HG02938 (cell line): ENCODE measurements at regions not wholly inside any gene's neighbourhood (a gene's known extent, or its start where the extent isn't known, plus 50 kb on each side); places are given as distances from the start of the nearest gene placed in this dataset.
"Not testable (repeated sequence)": the region's sequence is repeated elsewhere in the genome, so short reads cannot be mapped to it uniquely, and the experiment has no call there.

Experiments used
- ATAC-seq: cut with Tn5 transposase; IDR thresholded peaks from one replicate; pipeline ENCODE4 v1.9.1; 2021; ENCODE audit warnings: mild to moderate bottlenecking, moderate library complexity; ENCODE audit not compliant: unreplicated experiment

DNA sequence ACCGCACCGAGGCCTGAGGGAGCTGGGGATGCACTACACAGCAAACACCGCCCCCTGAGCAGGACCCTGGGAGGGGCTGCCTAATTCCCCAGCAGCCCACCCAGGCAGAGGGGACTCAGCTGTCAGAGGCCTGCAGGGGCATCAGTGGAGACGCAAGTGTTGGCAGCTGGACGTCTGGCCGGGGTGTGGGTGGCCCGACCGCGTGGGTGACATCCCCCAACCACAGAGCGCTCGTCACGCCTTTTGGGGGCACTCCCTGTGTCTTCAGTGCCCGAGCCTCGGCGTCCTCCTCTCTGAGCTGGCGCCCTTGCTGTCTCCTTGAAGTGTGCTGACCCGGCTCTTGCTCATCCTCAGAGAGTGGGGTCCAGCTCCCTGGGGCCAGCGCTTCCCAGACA is 150.2 kb downstream of the BRD1 start:
- ATAC-seq, result no peak

DNA sequence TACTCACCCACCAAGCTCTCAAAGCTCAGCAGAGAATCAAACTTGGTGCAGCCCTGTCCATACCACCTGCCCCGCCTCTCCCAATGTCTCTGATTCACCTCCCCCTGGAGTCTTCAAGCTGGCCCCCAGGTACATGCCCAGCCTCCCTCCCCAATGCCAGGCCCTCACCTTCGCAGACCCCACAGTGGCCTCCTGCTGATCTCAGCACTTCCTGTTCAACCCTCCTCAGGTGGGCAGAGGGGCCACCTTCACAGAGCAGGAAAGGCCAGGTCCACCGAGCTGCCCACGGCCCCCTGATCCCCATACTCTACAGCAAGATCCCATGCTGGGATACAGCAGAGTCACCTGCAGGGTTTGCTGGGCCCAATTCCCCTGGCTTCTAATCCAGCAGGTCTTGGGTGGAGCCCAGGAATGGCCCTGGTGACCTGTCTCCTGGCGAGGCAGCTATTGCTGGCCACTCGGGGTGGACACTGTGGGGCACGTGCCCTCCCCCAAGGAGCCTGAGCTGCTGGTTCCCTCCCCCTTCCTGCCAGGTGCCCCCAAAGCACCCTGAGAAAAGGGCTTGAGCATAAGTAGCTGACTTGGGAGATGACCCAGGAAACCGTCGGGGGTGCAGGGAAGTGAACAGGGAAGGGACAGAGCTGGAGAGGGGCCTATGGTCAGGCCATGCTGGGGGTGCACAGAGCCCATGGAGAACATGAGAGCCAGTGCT is 150.7 kb downstream of the BRD1 start:
- ATAC-seq, result no peak

DNA sequence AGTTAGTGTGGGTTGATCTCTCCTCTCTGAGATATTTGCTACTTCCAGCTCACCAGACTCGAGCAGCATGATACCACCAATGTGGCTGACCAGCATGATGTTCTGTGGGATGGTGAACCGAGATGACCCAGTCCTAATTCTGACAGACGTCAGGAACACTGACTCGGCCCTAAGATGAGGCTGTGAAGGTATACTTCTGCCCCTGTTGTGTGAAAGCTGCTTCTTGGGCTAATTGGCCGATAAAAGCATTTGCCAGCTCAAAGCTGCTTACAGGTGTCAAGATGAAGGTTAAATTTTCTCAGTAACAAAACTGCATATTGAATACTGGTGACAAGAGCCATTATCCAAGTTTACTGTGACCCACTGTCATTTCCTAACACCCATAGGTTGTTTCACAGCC is 151.4 kb downstream of the BRD1 start:
- no peak for ATAC-seq

DNA sequence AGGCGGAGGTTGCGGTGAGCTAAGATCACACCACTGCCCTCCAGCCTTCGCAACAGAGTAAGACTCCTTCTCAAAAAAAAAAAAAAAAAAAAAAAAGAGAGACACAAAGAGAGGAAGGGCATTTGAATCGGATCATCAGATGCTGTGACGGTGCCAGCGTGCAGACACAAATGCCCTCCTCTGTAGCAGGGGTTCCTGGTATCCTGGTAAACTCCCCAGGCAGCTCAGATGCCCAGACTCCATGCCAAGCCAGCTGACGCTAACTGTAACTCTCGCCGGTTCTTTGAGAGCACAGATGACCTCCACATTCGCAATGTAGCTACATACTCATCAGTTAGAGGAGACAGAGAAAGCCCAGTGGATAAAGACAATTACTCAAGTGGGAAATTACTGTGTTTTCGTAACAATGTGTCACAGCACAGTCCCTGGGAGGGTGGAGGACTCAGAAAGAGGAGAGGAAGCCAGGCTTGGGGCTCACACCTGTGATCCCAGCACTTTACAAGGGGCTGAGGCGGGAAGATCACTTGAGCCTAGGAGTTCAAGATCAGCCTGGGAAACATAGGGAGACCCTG is 153.1 kb downstream of the BRD1 start:
- no peak for ATAC-seq

DNA sequence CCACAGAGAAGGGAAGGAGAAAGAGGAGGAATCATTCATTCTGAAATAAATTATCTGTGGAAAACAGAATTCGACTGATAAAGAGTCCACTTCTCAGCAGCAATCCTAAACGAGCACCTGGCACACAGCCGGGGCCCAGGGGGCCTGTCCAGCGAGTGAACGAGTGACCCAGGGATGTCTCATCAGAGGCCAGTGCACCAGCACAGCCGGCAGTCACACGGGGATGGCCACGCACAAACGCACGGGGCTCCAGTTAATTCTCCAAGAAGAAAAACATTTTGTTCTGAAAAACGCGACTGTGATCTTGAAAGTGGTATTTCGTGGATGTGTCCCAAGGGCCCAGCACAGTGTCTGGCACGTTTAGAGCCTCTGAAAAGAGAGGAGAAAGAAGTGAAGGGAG is 154.6 kb downstream of the BRD1 start:
- no peak for ATAC-seq

DNA sequence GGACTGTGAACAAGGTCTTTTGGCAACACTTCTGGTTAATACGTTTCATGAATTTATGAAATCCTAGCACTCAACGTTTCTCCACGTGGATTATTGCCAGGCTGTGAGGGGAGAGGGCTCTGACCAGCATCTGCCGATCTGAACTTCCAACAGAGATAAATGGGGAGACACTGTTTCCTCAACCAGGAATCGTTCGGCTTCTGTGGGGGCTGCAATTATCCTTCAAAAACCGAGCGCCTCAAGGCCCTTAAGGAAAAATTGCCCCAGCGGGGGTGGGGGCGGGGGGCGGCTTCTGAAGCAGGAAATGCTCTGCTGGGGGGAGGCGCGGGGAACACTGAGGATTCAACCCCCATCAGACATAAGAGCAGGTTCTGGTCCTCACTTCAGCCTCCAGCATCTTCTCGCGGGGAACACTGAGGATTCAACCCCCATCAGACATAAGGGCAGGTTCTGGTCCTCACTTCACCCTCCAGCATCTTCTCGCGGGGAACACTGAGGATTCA is 155.6 kb downstream of the BRD1 start:
- ATAC-seq, result no peak

DNA sequence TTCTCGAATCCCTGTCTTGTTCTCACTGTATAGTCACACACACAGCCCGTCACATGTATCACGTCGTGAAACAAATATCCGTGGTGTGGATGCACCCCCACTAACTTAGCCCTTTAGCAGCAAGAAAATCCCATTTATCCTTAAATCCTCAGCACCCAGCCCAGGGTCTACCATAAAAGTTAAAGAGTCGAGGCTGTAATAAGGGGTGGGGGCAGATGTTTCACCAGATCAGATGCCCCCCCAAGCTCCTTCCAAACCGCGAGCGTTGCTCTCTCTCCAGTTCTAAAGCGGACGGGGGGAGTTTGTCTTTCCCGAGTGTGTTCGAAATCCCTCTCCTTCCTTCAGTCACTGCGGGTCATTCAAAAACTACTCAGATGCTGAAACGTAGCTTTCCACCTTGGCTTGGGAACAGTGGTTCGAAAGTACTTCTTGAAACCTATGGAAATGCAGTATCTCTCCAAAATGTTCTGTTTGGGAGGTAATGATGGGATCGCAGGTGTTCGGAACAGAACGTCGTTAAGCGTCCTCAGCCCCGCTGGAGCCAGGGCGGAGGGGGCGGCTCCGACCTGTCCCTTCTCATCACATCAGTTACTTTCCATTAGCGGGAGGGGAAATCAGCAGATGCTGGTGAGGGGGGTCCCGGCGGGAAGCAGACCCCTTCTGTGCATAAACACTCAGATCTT is 156.2 kb downstream of the BRD1 start:
- no peak for ATAC-seq

DNA sequence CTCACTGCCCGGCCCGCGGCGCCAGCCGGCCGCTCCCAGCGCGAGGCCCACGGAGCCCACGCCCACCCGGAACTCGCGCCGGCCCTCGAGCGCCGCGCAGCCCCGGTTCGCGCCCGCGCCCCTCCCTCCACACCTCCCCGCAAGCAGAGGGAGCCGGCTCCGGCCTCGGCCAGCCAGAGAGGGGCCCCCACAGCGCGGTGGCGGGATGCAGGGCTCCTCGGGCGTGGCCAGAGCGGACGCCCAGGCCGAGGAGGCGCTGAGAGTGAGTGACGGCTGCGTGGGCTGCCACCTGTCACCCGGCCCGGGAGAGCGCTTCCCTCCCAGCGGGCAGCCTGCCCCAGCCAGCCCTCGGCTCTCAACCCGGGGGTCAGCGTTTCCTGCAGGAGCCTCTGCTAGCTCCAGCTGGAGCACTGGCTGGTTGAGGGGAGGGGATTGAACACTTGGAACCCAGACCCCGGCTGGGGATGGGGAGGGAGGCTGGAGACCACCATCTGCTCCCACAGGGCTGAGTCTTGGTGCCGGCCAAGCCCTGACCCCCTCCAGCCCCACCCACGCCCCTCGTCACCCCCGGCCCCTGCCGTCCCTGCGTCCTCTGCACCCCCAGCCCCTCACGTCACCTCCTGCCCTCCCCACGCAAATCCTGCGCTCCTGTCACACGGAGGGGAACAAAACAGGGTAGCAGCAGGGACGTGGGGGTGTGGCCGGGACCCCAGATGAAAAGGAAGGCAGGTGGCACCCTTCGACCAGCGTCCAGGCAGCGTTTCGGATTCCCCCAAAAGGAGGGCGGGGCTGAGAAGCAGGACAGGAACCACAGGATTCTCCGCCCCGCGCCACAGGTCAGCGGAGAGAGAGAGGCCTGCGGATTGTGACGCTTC is 157.0 kb downstream of the BRD1 start:
- ATAC-seq, result no peak

DNA sequence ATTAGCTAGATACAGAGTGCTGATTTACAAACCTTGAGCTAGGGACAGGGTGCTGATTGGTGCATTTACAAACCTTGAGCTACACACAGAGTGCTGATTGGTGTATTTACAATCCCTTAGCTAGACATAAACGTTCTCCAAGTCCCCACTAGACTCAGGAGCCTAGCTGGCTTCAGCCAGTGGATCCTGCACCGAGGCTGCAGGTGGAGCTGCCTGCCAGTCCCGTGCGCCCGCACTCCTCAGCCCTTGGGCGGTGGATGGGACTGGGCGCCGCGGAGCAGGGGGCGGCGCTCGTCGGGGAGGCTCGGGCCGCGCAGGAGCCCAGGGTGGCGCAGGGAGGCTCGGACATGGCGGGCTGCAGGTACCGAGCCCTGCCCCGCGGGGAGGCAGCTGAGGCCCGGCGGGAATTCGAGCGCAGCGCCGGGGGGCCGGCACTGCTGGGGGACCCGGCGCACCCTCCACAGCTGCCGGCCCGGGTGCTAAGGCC is 157.7 kb downstream of the BRD1 start:
- ATAC-seq, result not testable (repeated sequence)

DNA sequence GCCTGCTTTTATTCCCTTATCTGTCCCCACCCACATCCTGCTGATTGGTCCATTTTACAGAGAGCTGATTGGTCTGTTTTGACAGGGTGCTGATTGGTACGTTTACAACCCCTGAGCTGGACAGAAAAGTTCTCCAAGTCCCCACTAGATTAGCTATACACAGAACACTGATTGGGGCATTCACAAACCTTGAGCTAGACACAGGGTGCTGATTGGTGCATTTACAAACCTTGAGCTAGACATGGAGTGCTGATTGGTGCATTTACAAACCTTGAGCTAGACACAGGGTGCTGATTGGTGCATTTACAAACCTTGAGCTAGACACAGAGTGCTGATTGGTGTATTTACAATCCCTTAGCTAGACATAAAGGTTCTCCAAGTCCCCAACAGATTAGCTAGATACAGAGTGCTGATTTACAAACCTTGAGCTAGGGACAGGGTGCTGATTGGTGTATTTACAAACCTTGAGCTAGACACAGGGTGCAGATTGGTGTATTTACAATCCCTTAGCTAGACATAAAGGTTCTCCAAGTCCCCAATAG is 158.2 kb downstream of the BRD1 start:
- not testable (repeated sequence) for ATAC-seq

DNA sequence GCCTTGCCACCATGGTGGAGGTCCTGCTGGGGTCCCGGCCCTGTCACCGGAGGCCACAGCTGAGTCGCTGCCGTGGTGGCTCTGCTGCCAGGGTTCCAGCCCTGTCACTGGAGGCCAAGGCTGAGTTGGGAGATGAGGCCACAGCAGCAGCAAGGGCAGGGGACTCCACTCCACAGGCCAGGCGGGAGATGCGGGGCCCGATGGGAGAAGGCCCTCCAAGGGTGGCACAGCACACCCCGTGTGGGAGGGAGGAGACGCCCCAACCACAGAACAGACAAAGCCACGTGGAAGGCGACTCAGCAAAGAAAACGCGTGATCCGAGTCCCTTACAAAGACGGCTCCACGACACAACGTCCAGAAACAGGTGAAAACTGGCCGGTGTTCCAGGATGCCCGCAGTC is 159.3 kb downstream of the BRD1 start:
- ATAC-seq, result no peak

DNA sequence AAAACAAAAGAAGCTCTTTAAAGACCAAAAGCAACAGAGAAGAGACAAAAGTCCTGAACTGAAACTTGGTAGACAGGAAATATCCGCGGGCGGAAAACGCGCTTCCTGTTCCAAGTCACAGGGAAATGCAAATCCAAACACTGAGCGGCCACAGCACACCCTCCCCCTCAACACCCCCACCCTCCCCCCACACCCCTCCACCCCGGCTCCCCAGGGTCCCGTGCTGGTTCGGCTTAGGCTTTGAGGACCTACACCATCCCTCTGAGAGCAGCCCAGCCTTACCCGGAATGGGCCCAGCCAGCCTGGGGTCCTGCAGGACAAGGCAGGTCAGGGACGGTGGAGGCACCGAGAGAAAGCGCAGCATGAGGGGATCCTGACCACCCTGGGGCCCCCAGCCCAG is 160.4 kb downstream of the BRD1 start:
- ATAC-seq, result no peak

DNA sequence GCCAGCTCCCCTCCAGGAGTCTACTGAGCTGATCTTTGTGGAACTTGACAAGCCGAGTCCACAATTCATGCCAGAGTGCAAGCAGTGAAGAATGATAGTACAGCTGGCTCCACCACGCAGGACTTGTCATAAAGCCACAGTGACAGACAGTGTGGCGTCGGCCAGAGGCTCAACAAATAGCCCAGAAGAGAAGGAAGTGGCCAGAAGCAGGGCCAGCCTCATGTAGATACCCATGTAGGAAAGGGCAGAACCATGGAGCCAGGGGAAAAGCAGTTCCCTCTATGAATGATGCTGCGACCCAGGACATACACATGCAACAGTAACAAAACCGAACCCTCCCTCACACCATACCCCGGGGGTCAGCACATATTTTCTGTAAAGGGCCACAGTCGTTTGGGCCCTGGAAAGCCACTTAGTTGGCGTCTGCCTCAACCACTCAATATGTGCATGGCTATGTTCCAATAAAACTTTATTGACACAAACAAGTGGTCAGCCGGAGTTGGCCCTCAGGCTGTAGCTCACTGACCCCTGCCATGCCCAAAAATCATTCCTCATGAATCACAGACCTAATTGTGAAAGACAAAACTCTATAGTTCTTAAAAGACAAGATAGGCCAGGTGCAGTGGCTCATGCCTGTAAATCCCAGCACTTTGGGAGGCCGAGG is 161.4 kb downstream of the BRD1 start:
- no peak for ATAC-seq

DNA sequence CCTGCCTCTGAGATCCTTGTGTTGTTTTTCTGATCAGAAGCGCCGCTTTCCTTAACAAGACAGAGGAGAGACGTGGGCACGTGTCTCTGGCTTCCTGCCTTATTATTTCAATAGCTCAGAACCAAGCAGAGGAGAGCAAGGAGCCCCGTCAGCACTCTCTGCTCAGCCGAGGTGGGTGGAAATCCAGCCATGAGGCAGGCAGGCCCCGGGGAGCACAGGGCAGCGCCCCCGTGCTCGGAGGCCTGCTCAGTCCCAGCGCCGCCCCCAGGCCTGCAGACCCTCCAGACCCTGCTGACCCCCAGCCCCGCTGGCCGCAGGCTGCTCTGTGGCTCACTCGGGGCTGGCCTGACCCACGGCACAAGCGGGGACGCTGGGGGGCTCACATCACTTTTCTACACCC is 162.8 kb downstream of the BRD1 start:
- ATAC-seq, result no peak

DNA sequence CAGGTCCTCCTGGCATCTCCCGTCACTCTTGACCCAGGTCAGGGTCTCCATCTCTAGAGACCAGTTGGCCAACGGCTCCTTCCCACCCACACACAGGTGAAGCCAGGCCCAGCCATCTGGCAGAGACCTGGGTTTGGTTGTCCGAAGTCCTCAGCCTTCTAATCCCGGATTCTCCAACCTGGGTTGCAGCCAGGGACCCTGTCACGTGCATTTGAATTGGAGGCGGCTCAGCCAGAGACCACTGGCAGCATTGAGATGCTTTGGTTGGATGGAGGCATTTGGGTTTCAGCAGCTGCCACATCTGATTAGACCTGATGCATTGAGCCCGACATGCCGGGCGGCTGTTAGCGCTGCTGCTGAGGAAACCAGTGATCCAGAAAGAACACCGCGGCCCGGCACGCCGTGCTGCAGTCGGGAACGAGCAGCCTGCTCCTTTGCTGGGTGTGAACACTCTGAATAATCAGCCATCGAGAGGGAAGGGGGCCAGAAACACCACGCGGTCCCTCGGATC is 163.2 kb downstream of the BRD1 start:
- ATAC-seq, result no peak

DNA sequence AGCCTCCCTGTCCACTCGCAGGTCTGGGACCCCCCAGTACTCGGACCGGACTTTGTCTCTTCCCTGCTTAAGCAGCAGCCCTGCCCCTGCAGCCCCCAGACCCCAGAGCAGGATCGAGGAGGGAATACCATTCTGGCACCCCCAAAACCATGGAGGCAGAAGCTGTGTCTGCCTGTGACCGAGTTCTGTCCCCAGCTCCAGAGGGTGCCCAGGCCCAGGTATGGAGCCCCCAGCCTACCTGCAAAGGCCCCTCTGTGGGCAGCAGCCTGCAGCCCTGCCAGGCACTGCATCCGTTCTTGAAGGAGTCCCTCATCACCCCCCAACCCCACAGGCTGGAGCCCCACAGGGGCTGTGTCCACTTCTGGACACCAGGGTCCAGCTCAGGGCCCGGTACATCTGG is 163.8 kb downstream of the BRD1 start:
- ATAC-seq, result no peak

DNA sequence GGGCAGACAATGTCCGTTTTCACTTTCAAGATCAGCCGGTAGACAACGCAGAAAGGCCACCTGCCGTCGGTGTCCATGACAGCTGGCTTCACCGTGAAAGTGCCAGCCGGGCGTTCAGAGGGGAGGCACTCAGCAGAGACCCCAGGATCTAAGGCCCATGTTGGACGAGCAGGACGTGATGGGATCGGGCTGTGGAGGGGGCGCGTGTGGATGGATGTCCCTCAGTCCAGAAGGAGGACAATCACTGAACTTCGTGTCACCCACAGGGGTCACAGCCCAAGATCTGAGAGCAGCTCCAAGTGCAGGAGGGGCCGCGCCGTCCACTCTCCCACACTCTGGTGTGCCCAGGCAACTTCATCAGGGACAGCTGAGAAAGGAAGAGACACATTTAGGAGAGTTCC is 164.4 kb downstream of the BRD1 start:
- ATAC-seq, result no peak

DNA sequence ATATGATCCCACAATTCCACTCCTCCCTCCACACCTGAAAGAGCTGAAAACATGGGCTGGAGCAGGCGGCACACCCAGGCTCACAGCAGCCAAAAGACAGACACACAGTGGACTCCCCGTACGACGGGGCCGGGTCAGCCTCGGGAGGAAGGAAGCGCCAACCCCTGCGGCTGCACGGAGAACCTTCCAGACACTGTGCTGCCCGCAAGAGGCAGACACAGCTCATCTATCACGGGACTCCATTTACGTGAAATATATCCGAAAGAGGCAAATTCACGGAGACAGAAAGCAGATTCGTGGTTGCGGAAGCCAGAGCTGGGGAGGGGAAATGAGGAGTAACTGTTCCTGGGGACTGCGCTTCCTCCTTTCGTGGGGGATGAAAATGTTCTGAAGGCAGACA is 165.0 kb downstream of the BRD1 start:
- no peak for ATAC-seq

DNA sequence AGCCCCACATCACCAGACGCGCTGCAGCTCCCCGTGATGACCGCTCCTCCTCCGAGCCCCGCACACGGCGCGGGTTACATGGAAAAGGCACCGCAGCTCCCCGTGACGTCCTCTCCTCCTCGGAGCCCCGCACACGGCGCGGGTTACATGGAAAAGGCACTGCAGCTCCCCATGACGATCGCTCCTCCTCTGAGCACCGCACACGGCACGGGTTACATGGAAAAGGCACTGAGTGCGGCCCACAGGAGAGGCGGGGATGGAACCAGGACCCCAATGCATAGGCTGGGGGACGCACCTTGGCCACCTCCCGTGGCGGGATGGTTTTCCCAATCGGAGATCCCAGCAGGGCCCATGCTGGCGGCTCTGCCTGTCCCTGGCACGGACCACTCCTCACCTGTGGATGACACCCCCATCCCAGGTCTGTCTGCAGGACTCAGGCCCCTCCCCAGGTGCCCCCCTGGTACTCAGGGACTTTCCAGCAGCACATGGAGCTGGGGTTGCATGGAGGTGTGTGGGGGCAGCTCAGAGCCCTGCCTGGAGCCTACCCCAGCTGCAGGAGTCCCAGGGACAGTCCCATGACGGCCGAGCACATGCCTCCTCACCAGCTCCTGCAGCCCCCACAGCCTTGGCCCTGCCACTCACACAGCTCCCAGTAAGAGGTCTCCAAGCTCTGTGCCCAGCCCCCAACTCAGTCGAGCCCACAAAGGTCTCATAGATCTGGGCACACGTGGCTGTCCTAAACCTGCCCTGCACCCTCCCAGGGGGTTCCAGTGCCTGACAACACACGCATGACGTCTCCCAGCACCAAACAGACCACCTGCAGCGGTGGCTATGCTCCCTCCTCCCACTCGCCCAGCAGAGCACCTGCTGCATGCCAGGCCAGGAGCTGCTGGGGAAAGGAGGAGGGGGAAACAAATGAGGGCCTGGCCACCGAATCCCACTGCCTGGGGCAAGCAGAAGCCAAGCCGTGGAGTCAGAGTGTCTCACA is 166.6 kb downstream of the BRD1 start:
- no peak for ATAC-seq
